Skin of body (tissue), 1 donor: ENCODE measurements at regions not wholly inside any gene's neighbourhood (a gene's known extent, or its start where the extent isn't known, plus 50 kb on each side); places are given as distances from the start of the nearest gene placed in this dataset.

ENCODE experiments used
- DNase-seq: peaks from one replicate; lab custom pipeline; 2025; lab: John Stamatoyannopoulos, UW

GRCh38 chr20:60361761-60362395 is 403.7 kb downstream of the CDH26 start:
- no peak for DNase-seq

- no peak for DNase-seq
Measured at GRCh38 chr20:60362531-60362930, 404.3 kb downstream of the CDH26 start.

GRCh38 chr20:60363698-60364097 is 405.5 kb downstream of the CDH26 start:
- no peak for DNase-seq

GRCh38 chr20:60365064-60365666 is 406.9 kb downstream of the CDH26 start:
- DNase-seq, result no peak

GRCh38 chr20:60365882-60366281 is 407.7 kb downstream of the CDH26 start:
- DNase-seq, result no peak

GRCh38 chr20:60371384-60371783 is 413.2 kb downstream of the CDH26 start:
- no peak for DNase-seq

GRCh38 chr20:60372275-60372674 is 414.1 kb downstream of the CDH26 start:
- no peak for DNase-seq

- DNase-seq, result no peak
Measured at GRCh38 chr20:60372822-60373221, 414.6 kb downstream of the CDH26 start.

GRCh38 chr20:60378620-60379019 is 420.4 kb downstream of the CDH26 start:
- DNase-seq, result no peak

- no peak for DNase-seq
Measured at GRCh38 chr20:60381643-60382400, 423.6 kb downstream of the CDH26 start.

- DNase-seq, result no peak
Measured at GRCh38 chr20:60389441-60389840, 431.2 kb downstream of the CDH26 start.

- DNase-seq, result no peak
Measured at GRCh38 chr20:60389882-60390281, 431.7 kb downstream of the CDH26 start.

GRCh38 chr20:60395991-60396390 is 437.8 kb downstream of the CDH26 start:
- no peak for DNase-seq

GRCh38 chr20:60400567-60400966 is 442.3 kb downstream of the CDH26 start:
- DNase-seq, result no peak

GRCh38 chr20:60402189-60403058 is 444.2 kb downstream of the CDH26 start:
- no peak for DNase-seq

- no peak for DNase-seq
Measured at GRCh38 chr20:60403105-60403741, 445.0 kb downstream of the CDH26 start.

GRCh38 chr20:60407011-60407771 is 449.0 kb downstream of the CDH26 start:
- DNase-seq, result no peak

- DNase-seq, result no peak
Measured at GRCh38 chr20:60407938-60408337, 449.7 kb downstream of the CDH26 start.

- no peak for DNase-seq
Measured at GRCh38 chr20:60408435-60408834, 450.2 kb downstream of the CDH26 start.

GRCh38 chr20:60410618-60411264 is 452.5 kb downstream of the CDH26 start:
- no peak for DNase-seq
